Mesothelial cell of epicardium (in vitro differentiated cells): ENCODE measurements at regions not wholly inside any gene's neighbourhood (a gene's known extent, or its start where the extent isn't known, plus 50 kb on each side); places are given as distances from the start of the nearest gene placed in this dataset.

Experiments used
- DNase-seq, 2 experiments: peaks; one replicate each; pipeline ENCODE4 v3.0.0; 2021; ENCODE audit warnings: low spot score in 2 of 2; ENCODE audit not compliant: unreplicated experiment in 2 of 2
- H3K27ac Mint-ChIP-seq: 2 replicates; pipeline ENCODE4 v1.8.0; 2021; ENCODE audit warnings: mixed read lengths
- H3K27me3 Mint-ChIP-seq: 2 replicates; pipeline ENCODE4 v1.8.0; 2021; ENCODE audit warnings: low read depth, mixed read lengths
- H3K36me3 Mint-ChIP-seq: 2 replicates; pipeline ENCODE4 v1.8.0; 2021; ENCODE audit warnings: mixed read lengths
- H3K4me1 Mint-ChIP-seq: 2 replicates; pipeline ENCODE4 v1.8.0; 2021; ENCODE audit warnings: mixed read lengths
- H3K4me3 Mint-ChIP-seq: 2 replicates; pipeline ENCODE4 v1.8.0; 2021; ENCODE audit warnings: mild to moderate bottlenecking, moderate library complexity, mixed read lengths
- H3K9me3 Mint-ChIP-seq: 2 replicates; pipeline ENCODE4 v1.8.0; 2021; ENCODE audit warnings: mixed read lengths
- TF ChIP-seq, protein P1 (sequence below): fragments of 200-600 bp; sonication (generic); IDR thresholded peaks from one replicate; pipeline ENCODE4 v1.5.0; 2021; ENCODE audit warnings: antibody characterized with exemption; ENCODE audit not compliant: unreplicated experiment

DNA sequence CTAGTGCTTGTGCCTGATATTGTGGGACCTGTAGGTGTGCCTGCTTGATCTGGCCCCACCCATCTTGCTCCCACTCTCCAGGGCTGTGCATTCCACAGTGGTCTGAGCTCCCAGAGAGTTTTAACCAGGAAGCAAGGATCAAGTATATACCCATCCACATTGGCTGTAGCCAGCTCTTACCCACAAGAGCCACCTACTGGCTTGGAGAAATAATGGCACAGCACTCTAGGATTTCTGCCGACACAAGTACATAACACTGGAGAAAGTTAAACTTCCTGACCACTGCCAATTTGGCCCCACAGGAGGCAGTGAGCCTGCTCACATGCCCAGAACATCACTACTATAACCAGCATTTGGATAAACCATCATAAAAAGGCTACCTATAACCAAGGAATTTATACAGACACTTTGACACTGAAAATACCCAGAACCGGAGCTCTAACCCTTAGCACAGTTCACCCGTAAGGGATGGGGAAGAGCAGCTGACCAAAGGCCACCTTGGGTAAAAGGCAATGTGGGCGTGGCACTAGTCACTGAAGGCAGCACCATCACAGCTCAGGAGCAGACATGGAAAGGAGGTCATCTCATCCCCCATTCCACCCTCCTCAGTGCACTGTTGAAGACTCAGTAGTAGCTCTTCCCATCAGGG, 440.4 kb downstream of the BTBD3 start:
- Mint-ChIP-seq H3K4me3 (no peak overlapping the region), H3K4me1 (no peaks in the 10 kb centered on the region), H3K27me3 (no peaks in the 10 kb centered on the region), H3K36me3 (no peaks in the 10 kb centered on the region), H3K27ac (no peak overlapping the region), H3K9me3 (peaks cover 15% of the 10 kb centered on the region)
- DNase-seq: no peak
- TF ChIP-seq, protein P1, sequence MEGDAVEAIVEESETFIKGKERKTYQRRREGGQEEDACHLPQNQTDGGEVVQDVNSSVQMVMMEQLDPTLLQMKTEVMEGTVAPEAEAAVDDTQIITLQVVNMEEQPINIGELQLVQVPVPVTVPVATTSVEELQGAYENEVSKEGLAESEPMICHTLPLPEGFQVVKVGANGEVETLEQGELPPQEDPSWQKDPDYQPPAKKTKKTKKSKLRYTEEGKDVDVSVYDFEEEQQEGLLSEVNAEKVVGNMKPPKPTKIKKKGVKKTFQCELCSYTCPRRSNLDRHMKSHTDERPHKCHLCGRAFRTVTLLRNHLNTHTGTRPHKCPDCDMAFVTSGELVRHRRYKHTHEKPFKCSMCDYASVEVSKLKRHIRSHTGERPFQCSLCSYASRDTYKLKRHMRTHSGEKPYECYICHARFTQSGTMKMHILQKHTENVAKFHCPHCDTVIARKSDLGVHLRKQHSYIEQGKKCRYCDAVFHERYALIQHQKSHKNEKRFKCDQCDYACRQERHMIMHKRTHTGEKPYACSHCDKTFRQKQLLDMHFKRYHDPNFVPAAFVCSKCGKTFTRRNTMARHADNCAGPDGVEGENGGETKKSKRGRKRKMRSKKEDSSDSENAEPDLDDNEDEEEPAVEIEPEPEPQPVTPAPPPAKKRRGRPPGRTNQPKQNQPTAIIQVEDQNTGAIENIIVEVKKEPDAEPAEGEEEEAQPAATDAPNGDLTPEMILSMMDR: no peak

DNA sequence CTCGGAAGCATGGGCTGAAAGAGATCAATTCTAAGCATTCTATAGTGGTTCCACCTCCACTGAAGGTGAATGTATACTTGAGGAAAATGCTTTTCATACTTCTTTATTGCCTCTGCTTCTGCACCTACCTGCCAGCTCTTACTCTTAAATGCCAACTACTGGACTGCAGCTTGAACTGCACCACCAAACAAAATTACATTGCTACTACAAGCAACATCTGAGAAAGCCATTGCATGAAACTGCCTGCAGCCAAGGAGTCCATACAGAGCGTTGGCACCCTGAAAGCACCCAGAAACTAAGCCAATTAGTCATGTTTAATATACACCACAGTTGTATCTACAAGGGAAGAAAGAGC, 440.9 kb downstream of the BTBD3 start:
- Mint-ChIP-seq H3K27me3 (no peaks in the 10 kb centered on the region), H3K27ac (no peak overlapping the region), H3K4me3 (no peak overlapping the region), H3K4me1 (no peaks in the 10 kb centered on the region), H3K9me3 (peaks cover 16% of the 10 kb centered on the region), H3K36me3 (no peaks in the 10 kb centered on the region)
- no peak for DNase-seq
- TF ChIP-seq, protein P1: no peak

DNA sequence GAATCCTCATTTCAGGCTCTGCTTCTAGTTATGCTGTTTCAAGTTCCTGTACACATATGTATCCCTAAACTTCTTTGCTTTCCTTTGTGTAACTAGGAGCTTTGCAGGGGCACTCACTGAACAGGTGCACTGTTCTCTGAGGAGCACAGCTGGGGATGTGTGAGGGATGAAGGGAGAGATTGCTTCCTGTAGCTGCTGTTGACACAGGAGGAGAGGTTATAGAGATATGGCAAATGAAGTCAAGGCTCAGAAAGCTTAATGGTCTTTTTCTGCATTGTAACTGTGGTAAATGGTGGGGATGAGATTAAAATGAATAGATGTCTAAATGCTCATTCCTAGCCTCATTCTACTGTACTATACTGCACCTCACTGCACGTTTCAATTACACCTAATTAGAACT, 454.3 kb downstream of the BTBD3 start:
- Mint-ChIP-seq H3K9me3 (peaks cover 8% of the 10 kb centered on the region), H3K27ac (no peak overlapping the region), H3K27me3 (no peaks in the 10 kb centered on the region), H3K4me1 (no peaks in the 10 kb centered on the region), H3K4me3 (no peak overlapping the region), H3K36me3 (peaks cover 3% of the 10 kb centered on the region)
- DNase-seq: no peak
- TF ChIP-seq, protein P1: no peak

DNA sequence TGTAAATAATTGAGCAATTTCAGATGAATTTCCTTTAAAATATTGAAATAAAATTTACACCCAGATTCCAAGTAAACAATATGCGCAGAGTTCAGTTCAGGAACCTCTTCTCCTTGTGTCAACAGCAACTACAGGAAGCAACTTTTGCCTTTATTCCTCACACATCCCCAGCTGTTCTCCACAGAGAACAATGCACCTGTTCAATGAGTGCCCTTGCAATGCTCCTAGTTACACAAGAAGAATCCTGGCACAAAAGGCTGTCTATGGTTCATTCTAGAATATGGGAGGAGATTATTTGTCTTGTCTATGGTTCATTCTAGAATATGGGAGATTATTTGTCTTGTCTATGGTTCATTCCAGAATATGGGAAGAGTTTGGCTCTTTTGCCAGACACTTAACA, 454.9 kb downstream of the BTBD3 start:
- Mint-ChIP-seq H3K27ac (no peak overlapping the region), H3K4me1 (no peaks in the 10 kb centered on the region), H3K4me3 (no peak overlapping the region), H3K9me3 (peaks cover 8% of the 10 kb centered on the region), H3K36me3 (peaks cover 3% of the 10 kb centered on the region), H3K27me3 (no peaks in the 10 kb centered on the region)
- TF ChIP-seq, protein P1: no peak
- no peak for DNase-seq

DNA sequence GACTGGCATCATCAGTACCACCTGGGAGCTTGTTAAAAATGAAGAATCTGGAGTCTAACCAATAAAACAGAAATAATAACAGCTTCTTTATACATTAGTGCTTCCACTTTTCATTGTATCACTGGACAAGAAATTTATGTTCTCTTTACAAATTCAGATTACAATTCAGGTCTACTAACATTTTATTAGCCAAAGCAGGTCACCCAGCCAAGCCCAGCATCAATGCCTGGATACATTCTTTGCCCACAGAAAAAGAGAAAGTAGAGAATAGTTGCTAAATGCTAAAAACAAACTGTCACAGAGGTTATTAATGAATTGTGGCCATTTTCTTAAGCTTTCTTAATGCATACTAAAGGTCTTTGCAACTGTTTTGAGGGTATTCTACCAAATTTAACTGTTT, 458.3 kb downstream of the BTBD3 start:
- H3K9me3 Mint-ChIP-seq: no peaks in the 10 kb centered on the region
- no peaks in the 10 kb centered on the region for H3K36me3 Mint-ChIP-seq

More for the DNA sequence above, 458.3 kb downstream of the BTBD3 start:
- no peak overlapping the region for H3K4me3 Mint-ChIP-seq
- peaks cover 4% of the 10 kb centered on the region for H3K4me1 Mint-ChIP-seq
- DNase-seq: no peak
- H3K27ac Mint-ChIP-seq: no peak overlapping the region
- H3K27me3 Mint-ChIP-seq: no peaks in the 10 kb centered on the region
- TF ChIP-seq, protein P1: no peak
